ENCODE measurements at regions not wholly inside any gene's neighbourhood (a gene's known extent, or its start where the extent isn't known, plus 50 kb on each side); places are given as distances from the start of the nearest gene placed in this dataset.
A peak's percentile ranks its signal among the peaks of the same experiment; 100 is the strongest.
"Not testable (repeated sequence)": the region's sequence is repeated elsewhere in the genome, so short reads cannot be mapped to it uniquely, and the experiment has no call there.

DNA sequence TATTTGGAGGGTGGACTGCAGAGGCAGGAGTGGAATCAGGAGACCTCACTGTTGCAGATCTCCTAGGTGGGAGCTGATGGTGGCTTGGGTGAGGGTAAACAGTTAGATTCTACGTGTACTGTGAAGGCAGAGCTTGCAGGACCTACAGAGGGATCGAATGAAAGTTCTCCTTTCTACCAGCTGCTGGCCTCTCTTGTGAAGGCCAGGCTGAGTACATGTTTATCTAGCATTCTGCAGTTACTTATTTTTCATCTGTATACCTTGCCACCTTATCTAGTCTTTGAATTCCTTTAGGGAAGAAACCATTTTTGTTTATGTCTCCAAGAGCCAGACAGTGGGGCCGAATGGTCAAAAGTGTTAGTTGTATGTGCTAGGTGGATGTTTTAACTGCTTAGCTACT lies 57.6 kb downstream of the PTTG1 start:
- no peak for DNase-seq

DNA sequence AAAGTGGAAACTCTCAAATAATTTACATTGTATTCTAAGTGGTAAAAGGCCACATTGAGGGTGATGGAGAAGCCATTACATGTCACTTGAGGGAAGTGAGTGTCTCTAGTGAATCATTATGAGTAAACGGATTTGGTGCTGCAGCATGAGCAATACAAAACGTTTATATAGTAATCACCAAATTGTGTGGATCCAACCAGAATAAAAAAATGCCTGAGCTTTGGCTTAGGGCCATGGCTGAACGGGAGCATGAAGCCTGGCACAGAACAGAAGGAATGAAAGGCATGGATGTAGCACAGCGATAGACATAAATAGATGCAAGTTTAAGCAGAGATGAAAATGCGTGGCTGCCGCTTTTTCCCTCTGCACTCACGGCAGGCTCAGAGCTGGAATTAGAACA lies 58.3 kb downstream of the PTTG1 start:
- no peak for DNase-seq

DNA sequence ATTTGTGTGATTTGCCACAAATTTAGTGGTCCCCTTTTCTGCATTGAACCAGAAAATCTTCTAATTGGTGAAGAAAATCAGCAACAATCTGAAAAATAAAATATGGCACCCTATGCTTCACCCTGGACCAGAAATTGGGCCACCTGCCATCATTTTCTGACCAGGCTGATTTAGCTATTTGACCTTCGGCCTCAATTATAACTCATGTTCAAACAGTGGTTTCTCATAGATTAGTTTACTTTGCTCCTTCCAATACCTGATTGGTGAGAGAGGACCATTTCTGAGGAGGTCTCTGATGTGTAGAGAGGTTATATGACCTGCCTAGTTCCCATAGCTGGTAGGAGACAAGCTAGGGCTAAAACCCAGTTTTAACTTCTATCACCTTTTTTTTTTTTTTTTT lies 59.0 kb downstream of the PTTG1 start:
- no peak for DNase-seq

DNA sequence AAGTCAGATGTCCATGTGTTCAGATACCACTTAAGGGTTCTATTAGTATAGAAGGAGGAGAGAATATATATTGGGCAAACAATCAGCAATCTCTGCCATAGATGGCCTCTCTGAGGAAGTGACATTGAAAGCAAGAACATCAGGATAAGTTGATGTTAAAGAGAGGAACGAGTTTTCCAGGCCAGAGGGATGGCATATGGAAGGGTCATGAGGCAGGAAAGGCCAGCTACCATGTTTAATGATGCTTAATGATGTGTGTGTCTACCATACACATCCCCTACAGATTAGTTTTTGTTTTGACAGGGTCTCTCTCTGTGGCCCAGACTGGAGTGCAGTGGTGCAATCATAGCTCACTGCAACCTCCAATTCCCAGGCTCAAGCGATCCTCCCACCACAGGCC lies 63.0 kb downstream of the PTTG1 start:
- no peak for DNase-seq

DNA sequence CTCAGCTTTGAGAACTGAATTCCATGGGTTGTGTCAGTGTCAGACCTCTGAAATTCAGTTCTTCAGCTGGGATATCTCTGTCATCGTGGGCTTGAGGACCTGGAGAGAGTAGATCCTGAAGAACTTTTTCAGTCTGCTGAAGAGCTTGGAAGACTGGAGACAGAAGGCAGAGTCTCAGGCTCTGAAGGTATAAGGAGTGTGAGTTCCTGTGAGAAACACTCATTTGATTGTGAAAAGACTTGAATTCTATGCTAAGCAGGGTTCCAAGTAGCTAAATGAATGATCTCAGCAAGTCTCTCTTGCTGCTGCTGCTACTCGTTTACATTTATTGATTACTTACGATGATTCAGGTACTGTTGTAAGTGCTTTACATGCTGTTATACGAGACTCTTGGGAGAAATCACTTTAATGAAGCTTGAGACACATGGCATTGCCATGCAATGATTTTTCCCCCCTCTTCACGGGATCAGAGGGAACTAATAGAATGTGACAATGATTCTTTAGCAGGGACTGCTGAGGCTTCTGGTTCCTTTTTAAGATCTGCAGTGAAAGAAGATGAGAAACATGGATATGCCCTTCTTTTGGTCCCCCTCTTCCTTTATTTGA lies 63.8 kb downstream of the PTTG1 start:
- DNase-seq = no peak

DNA sequence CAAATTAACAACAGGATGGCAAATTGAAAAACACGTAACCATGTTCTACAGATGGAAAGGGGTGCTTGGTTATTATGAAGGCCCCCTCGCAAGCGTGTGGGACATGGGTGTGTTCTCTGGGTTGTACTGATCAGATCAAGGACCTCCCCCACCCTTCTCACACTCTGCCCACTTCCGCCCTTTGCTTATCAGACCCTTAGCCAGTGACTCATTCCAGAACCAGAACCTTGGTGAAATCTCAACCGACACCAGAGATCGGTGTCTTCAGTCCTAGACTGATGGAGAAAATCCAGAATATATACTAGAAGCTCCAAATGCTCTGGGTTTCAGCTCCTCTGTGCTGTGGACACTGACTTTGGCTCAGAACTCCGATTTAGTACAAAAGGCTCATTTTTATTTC lies 64.9 kb downstream of the PTTG1 start:
- peak in 1 of 2 experiments; percentile 10 for DNase-seq

DNA sequence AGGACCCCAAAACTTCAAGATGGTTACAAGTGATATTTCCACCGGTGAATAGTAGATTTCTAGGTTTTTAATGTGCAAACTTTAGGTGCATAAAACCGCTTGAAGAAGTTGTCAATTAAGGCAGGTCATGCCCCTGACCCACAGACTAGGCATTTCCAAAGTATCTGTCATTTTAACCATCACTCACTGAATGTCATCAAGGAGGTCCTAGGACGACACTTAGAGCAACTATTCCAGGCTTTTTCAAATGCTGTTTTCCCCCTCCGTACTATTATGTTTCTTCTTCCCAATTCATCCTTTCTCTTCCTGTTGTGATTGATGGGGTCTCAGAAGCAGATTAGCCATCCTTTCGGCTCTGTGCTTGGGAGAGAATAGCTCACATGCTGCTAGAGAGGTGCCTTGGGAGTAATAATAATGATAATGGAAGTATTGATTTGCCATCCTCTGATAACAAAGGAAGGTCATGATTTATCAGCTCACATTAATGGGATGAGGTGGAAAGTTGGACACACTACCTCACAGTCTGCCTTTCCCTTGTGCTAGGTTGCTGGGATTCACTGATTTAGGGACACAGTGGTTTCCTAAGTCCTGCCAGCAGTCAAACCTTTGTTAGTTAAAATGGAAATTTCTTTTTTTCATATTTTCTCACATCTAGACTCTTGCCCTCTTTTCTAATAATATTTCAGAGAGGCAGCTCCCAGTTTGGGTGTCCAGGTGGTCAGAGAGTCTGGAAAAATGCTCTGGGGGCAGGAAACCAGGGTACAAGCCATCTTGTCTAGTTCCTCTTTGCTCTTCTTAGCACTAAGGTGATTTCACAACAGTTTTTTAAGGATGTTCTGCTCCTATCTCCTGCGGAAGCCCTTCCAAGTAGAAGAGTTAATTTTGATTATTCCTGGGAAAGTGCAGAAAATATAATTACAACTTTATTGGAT lies 67.0 kb downstream of the PTTG1 start:
- no peak for DNase-seq

DNA sequence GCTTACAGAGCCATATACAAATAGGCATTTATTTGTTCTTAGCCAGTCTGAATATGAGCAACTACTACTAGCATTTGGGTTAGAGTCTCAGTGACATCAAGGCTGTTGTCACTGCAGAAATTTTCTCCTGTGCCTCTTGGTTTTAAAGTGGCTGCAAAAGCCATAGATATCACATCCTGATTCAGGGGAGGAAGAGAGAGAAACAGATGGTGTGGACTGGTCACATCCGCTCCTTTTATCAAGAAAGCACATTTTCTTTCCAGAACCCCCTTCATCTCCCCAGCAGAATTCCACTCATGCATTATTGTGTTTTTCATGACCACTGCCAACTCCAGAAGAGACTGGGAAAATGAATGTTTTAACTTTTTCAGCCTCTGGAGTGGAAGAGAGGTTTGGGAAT lies 69.8 kb downstream of the PTTG1 start:
- DNase-seq = no peak

DNA sequence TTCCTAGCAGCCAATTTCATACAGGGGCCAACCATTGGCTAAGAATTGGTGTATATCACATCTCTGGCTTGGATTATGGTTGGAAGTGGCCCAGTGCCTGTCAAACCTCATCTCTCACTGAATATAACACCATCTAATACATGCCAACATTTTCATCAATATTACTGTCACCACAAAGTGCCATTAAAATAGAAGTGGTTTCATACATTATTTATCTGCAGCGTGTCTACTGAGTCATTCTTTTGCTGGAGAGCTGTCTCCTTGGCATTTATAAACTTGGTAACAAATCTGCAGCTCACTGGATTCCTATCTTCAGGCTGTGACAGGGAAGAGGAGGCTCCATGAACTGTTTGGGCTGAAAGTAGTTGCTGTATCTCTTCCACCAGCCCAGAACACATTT lies 70.9 kb downstream of the PTTG1 start:
- no peak for DNase-seq

DNA sequence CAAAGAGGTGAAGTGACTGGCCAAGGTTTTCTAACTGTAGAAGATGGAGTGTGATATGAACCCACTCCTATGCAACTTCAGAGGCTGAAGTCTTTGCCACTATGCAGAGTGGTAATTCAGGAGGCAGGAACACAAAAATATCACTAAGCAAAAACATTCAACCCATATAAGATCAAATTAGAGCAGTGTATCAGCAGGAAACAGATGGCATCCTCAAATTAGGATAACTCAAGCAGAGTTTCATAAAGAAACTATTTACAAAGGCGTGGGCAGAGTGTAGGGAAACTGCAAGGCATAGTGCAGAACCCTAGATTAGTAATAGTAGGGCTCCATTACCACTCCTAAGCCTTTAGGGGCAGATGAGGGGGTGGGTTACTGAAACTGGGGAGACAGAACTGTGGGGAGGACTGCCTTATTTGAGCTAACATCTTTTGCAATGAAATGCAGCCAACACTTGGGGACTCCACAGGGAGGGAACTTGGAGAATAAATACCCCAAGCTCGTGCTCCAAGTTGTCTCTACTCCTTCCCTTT lies 72.2 kb downstream of the PTTG1 start:
- no peak for DNase-seq

DNA sequence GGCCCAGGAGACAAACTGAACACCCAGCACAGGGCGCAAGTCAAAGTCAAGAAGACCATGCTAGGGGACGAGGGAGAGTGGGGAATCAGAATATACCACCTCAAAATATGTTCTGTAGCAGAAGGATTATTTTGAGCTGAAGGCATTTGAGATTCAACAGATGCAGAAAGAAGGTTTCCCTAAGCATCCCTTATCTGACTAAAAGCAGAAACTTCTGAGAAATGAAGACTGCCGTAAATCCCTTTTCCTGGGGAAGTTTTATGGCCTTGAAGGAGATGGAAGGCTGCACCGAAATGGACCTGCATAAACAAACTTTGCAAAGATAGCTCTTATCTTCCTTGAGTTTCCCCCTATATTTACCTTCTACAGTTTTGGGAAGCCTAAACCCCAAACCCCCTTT lies 72.8 kb downstream of the PTTG1 start:
- no peak for DNase-seq

DNA sequence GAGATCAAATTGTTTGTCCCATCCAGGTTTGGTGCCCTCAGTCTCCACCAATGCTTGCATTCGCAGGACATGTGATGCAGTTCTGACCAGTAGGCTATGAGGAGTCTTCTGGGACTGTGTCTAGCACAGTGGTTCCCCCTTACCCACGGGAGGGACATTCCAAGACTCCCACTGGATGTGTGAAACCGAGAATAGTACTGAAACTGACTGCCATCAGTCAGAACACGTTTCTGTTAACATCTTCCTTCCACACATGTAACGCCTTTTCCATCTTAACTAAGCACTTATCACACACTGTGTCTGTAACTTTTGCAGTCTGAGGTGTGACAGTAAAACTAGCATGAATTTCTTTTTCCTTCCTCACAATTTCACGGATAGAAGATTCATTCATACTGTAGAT lies 74.7 kb downstream of the PTTG1 start:
- no peak for DNase-seq

DNA sequence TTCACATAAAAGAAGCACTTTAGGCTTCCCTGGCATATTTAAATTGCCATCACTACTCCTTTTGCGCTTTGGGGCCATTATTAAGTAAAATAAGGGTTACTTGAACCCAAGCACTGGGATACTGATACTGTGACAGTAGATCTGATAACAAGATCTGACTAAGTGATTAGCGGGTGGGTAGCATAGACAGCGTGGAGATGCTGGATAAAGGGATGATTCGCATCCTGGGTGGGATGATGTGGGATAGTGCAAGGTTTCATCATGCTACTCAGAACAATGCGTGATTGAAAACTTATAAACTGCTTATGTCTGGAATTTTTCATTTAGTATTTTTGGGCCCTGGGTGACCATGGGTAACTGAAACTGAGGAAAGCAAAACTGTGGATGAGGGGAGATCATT lies 75.1 kb downstream of the PTTG1 start:
- no peak for DNase-seq

DNA sequence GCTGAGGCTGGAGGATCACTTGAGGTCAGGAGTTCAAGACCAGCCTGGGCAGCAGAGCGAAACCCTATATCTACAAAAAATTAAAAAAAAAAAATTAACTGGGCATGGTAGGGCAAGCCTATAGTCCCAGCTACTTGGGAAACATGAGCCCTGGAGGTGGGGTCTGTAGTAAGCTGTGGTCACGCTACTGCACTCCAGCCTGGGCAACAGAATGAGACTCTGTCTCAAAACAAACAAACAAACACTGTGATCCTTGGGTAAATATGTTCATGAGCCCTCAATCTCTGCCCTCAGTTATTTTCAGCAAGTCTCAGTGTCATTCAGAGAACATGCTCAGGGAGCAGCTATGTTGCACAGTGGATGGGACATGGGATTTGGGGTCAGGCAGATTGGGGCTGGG lies 76.2 kb downstream of the PTTG1 start:
- no peak for DNase-seq

DNA sequence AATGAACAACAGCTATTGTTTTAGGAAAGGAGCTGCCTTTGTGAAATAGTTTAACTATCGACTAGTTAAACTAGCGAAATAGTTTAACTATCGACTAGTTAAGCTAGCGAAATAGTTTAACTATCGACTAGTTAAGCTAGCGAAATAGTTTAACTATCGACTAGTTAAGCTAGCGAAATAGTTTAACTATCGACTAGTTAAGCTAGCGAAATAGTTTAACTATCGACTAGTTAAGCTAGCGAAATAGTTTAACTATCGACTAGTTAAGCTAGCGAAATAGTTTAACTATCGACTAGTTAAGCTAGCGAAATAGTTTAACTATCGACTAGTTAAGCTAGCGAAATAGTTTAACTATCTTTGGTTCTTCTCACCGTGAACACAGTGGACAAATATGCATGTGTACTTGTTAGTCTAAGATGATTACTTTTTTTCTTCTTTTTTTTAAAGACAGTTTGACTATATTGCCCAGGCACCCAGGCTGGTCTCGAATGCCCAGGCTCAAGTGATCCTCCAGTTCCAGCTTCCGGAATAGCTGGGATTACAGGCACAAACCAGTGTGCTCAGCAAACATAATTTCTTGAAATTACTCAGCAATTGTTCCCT lies 76.9 kb downstream of the PTTG1 start:
- not testable (repeated sequence) for DNase-seq

DNA sequence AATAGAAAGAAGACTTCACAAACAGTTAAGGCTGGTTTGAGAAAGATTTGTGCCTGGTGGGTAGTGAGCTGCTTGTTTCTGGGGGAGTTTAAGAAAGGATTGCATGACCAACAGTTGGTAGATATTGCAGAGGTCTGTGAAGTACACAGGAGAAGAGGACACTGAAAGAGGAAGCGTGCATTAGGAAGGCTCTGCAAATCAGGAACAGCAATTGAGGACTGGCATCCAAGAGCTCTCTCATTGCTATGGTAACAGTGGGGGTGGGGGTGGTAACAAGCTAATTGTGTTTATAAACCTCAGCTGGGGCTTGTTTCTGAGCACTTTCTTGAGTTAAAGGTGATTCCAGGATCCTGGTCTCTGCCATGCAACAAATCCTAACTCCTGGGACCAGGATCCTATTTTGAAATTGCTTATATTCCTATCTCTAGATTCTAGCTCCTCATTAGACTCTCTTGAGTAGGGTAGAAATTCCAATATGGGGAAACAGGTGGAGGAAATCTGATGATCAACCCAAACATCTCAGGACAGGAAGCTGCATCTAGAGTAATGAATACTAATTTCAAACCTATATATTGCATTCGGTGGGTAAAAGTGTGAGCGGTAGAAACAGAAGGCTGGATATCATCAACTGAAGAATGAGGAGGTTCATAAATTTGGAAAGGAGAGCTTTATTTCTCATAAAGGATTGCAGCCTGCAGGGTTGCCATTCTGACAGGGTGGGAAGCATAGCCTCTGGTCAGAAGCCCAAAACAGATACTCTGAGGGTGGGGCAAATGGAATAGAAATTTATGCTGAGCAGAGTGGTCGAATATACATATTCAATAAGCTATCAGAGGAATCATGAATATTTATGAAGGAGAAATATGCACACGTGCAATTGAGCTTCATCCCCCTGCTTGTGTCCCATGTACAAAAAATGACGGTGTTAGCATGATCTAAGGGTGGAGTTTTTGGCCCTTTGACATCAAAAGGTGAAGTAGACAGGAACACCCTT lies 79.4 kb downstream of the PTTG1 start:
- no peak for DNase-seq

DNA sequence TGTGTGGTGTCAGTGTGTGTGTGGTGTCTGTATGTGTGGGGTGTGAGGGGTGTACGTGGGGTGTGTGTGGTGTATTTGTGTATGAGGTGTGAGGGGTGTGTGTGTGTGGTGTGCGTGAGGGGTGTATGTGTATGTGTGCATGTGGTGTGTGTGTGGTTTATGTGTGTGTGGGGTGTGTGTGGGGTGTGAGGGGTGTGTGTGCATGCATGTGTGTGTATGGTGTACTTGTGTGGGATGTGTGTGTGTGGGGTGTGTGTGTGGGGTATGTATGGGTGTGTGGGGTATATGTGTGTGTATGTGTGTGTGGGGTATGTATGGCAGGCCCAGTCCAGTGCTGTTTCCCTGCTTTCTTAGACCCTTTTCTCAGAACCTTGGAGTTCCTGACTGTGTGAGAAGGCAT lies 83.3 kb downstream of the PTTG1 start:
- DNase-seq = no peak

DNA sequence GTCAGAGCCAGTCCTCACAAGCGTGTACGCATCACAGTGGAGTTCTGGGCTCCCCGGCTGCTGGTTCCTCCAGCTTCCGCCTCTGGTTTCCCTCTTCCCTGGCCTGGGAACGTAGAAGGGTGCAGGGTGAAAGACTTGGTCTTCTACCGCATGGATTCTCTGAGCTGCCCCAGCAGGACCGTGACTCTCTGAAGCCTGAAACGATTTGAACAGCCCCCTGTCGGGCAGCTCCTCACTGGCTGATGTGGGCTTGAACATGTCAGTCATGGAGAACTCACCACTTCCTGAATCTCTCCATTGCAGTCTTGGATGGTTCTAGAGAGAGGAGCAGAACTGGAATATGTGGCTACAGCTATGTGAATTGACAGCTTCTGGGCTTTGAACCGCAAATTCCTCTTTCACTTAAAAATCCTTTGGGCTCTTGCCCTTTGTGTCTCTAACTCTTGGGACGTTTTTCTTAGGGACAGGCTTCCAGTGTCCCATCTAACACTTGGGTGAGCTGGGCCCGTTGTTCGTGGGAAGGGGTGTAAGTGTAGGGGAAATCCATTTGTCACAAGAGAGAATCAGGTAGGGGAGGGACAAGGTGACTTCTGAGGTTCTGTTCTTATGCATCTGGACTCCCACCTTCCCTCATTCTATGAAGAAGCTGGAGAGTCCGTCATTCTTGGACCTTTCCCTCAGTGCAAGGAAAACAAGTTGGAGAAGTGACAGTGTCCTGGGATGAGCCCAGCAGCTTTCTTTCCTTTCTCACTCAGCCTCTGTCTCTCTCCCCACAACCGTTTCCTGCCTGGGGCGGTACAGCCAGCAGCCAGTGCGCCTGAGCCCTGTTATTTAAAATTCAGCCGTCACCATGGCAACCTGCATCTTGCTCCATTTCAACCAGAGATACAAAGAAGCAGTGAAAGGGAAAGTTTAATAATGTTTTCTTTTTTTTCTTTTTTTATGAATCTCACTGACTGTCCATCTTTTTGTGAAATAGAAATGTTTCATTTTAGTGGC lies 84.7 kb downstream of the PTTG1 start:
- peak; percentile 47 to 54 for DNase-seq

DNA sequence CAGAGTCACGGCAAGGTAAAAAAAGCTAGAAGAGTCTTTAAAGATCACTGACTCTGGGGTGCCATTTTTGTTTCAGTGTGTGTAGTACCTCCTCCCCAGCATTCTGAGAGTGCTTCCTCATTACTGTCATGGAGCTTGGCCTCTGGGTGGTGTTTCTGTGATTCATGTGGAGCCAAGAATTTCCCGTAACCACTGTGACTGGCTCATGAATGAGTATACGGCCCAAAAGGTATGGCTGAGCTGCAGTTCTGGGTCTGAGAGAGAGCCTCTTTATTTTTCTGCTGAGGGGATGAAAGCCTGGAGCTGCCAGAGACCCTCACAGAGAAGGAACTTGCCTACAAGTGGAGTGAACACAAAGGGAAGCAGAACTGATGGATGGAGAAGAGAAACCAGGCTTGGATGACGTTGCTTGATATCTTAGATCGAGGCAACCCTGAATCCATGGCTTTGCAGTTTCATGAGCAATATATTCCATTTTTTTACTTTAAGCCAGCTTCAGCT lies 85.6 kb downstream of the PTTG1 start:
- no peak for DNase-seq

DNA sequence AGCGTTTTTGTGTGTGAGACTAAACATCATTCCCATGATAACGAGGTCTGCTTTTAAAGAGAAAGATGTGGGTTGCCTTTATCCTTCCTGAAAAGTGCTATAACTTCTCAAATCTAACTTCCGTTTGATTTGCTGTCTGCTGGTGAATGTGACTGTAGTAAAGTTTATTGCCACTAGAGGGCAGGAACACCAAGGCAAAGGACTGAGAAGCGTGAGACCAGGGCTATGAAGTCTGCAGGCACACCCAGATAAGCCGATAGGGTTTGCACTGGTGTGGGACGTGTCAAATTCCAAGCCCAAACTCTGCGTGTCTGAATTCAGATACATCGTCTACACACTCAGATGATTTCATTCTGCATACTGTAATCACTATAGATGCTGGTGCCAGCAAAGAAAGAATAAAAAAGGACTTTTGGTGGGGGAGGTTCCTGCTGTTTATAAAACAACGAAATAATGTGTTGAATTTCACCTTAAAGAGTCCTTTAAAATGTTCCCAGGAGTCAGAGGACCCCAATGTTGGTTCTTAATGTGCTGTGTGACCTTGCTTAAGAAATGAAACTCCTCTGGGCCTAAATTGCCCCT lies 87.2 kb downstream of the PTTG1 start:
- peak; percentile 26 to 30 for DNase-seq

Measured in activated CD4-positive, alpha-beta T cell treated with anti-CD3 and anti-CD28 coated beads, Interleukin-2, amount 50 U/mL, for 4 hours (primary cell).